Keratinocyte (primary cell): ENCODE measurements at regions not wholly inside any gene's neighbourhood (a gene's known extent, or its start where the extent isn't known, plus 50 kb on each side); places are given as distances from the start of the nearest gene placed in this dataset.

ENCODE experiments used
- DNase-seq: peaks from one replicate; pipeline ENCODE4 v3.0.0-alpha.2; 2011; ENCODE audit warnings: low read depth, missing footprints, low spot score
- FAIRE-seq: peaks from 2 replicates; lab custom pipeline; 2011; peaks lifted over from hg19 to GRCh38; lab: Jason Lieb, UNC
- H2AFZ ChIP-seq: 2 replicates; pipeline ENCODE4 v1.6.0; 2012; ENCODE audit warnings: low read length, control low read depth, inconsistent platforms; ENCODE audit not compliant: control insufficient read depth
- H3K27ac ChIP-seq: 2 replicates; pipeline ENCODE4 v1.5.1; 2011; ENCODE audit warnings: low read length; ENCODE audit not compliant: control insufficient read depth, insufficient read depth
- H3K27me3 ChIP-seq: 3 replicates; pipeline ENCODE4 v1.6.0; 2011; ENCODE audit warnings: low read length; ENCODE audit not compliant: control insufficient read depth, insufficient read depth; ENCODE audit errors: extremely low read depth
- H3K36me3 ChIP-seq, 2 experiments: 2 replicates in 1 of 2; 3 replicates in 1 of 2; pipeline ENCODE4 v1.5.1; 2011; ENCODE audit warnings: low read length in 2 of 2, mild to moderate bottlenecking in 1 of 2; ENCODE audit not compliant: control insufficient read depth in 2 of 2, insufficient read depth in 2 of 2; ENCODE audit errors: extremely low read depth in 1 of 2
- H3K4me1 ChIP-seq: 3 replicates; pipeline ENCODE4 v1.5.1; 2011; ENCODE audit warnings: low read length; ENCODE audit not compliant: control insufficient read depth, insufficient read depth; ENCODE audit errors: extremely low read depth
- H3K4me2 ChIP-seq: 3 replicates; pipeline ENCODE4 v1.6.0; 2011; ENCODE audit warnings: low read depth, low read length; ENCODE audit not compliant: control insufficient read depth, insufficient read depth; ENCODE audit errors: extremely low read depth
- H3K4me3 ChIP-seq, 3 experiments: fragments of 200-600 bp in 1 of 3; sonication (generic) in 1 of 3; 2 replicates in 2 of 3; 3 replicates in 1 of 3; pipeline ENCODE4 v1.5.1; 2011 to 2016; ENCODE audit warnings: low read length in 3 of 3, mild to moderate bottlenecking in 3 of 3, control low read depth in 2 of 3, inconsistent platforms in 1 of 3, low read depth in 1 of 3, mixed read lengths in 1 of 3, mixed run types in 1 of 3, moderate library complexity in 1 of 3; ENCODE audit not compliant: control insufficient read depth in 2 of 3, insufficient read depth in 2 of 3; ENCODE audit errors: extremely low read depth in 1 of 3
- H3K79me2 ChIP-seq: 2 replicates; pipeline ENCODE4 v1.6.0; 2012; ENCODE audit warnings: low read length; ENCODE audit not compliant: control insufficient read depth, insufficient read depth
- H3K9ac ChIP-seq: 3 replicates; pipeline ENCODE4 v1.6.0; 2011; ENCODE audit warnings: low read length; ENCODE audit not compliant: control insufficient read depth, insufficient read depth; ENCODE audit errors: extremely low read depth
- H3K9me1 ChIP-seq: 3 replicates; pipeline ENCODE4 v1.6.0; 2011; ENCODE audit warnings: low read length; ENCODE audit not compliant: control insufficient read depth, insufficient read depth; ENCODE audit errors: extremely low read depth
- H3K9me3 ChIP-seq: 2 replicates; pipeline ENCODE4 v1.5.1; 2012; ENCODE audit warnings: low read depth, low read length; ENCODE audit not compliant: control insufficient read depth
- H4K20me1 ChIP-seq: 3 replicates; pipeline ENCODE4 v1.6.0; 2011; ENCODE audit warnings: low read length; ENCODE audit not compliant: control insufficient read depth, insufficient read depth; ENCODE audit errors: extremely low read depth
- EZH2 ChIP-seq: IDR thresholded peaks from one replicate; pipeline ENCODE4 v1.6.1; 2012; ENCODE audit warnings: inconsistent platforms, mild to moderate bottlenecking, low read length, moderate library complexity
- dilution Hi-C: fragments of 300-500 bp; cut with MboI; formaldehyde crosslinking; loops from one replicate; pipeline ENCODE4 v1.7.0; 2020; ENCODE audit warnings: low sequenced_read_pairs; ENCODE audit not compliant: extremely low pct_ligation_motif_present
- TF ChIP-seq, protein P1 (sequence below), 3 experiments: IDR thresholded peaks in 1 of 3; conservative IDR thresholded peaks in 1 of 3; optimal IDR thresholded peaks in 1 of 3; 2 replicates in 2 of 3; 3 replicates in 1 of 3; pipeline versions ENCODE3 to v1.5.1; 2011; ENCODE audit warnings: low read length in 3 of 3, mild to moderate bottlenecking in 3 of 3, moderate library complexity in 2 of 3, control low read depth in 1 of 3, inconsistent platforms in 1 of 3; ENCODE audit not compliant: insufficient read depth in 2 of 3; ENCODE audit errors: extremely low read depth in 1 of 3

DNA sequence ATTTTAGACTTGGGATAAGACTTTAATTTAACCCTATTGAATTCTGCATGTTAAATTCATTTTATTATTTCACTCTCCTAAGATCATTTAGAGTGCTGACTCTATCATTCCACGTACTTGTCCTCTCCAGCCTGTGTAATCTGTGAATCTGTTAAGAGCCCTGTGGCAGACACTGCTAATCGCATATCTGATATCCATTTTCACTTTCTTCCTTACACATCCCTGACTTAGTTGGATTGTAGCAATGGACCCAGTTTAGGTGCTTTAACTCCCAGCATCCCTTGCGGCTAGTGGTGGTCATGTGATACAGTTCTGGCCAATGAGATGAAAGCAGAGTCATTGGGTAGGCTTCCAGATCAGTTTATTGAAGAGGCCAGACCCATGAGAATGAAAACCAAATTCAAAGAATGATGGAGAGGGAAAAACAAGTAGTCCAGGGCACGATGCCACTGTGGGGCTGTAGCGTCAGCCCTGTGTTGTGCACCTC is 57.2 kb upstream of the SOX4 start:
- Histone ChIP-seq H3K9ac (no peak overlapping the region), H3K4me2 (no peak overlapping the region), H3K79me2 (no peaks in the 10 kb centered on the region), H4K20me1 (no peaks in the 10 kb centered on the region), H3K36me3 (no peaks in the 10 kb centered on the region), H3K27ac (no peak overlapping the region), H2AFZ (no peak overlapping the region), H3K9me3 (no peaks in the 10 kb centered on the region), H3K27me3 (no peaks in the 10 kb centered on the region), H3K9me1 (no peaks in the 10 kb centered on the region), H3K4me1 (no peaks in the 10 kb centered on the region), H3K4me3 (no peak overlapping the region)
- FAIRE-seq (no peak), DNase-seq (no peak)
- dilution Hi-C loops, result no loop called here
- TF ChIP-seq EZH2, result no peak
- TF ChIP-seq, protein P1, sequence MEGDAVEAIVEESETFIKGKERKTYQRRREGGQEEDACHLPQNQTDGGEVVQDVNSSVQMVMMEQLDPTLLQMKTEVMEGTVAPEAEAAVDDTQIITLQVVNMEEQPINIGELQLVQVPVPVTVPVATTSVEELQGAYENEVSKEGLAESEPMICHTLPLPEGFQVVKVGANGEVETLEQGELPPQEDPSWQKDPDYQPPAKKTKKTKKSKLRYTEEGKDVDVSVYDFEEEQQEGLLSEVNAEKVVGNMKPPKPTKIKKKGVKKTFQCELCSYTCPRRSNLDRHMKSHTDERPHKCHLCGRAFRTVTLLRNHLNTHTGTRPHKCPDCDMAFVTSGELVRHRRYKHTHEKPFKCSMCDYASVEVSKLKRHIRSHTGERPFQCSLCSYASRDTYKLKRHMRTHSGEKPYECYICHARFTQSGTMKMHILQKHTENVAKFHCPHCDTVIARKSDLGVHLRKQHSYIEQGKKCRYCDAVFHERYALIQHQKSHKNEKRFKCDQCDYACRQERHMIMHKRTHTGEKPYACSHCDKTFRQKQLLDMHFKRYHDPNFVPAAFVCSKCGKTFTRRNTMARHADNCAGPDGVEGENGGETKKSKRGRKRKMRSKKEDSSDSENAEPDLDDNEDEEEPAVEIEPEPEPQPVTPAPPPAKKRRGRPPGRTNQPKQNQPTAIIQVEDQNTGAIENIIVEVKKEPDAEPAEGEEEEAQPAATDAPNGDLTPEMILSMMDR (optimal IDR thresholded peaks at IDR 0.05 in 1 of 3, IDR thresholded peaks at IDR 0.05 in 1 of 3, conservative IDR thresholded peaks at IDR 0.05 in 1 of 3; ENCODE audit: extremely low read depth in 1 of 3, insufficient read depth in 2 of 3, low read length in 3 of 3), result no peak

DNA sequence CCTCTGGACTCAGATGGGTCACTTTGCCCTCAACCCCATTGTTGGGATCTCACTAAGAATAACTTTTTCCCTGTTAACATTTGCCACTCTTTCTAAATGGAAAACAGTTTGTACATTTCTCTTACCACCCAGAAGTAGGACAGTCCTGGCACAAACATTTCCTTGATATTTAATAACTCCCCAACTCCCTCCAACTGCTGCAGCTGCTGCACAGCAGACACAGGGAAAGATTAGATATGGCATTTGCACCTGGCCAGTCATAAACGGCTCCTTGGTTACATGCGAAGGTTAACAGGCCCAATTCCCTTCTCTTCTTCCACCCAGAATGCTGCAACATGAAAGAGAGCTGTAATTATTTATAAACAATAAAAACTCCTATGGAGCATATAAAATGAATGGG is 55.9 kb upstream of the SOX4 start:
- no peak for FAIRE-seq
- Histone ChIP-seq H4K20me1 (no peaks in the 10 kb centered on the region), H3K4me2 (no peak overlapping the region)

More for the DNA sequence above, 55.9 kb upstream of the SOX4 start:
- H3K9me1 ChIP-seq, result no peaks in the 10 kb centered on the region
- no peaks in the 10 kb centered on the region for H3K79me2 ChIP-seq
- H3K9ac ChIP-seq, result no peak overlapping the region
- dilution Hi-C loops, result no loop called here
- no peaks in the 10 kb centered on the region for H3K36me3 ChIP-seq
- H3K4me1 ChIP-seq, result no peaks in the 10 kb centered on the region
- no peak overlapping the region for H3K4me3 ChIP-seq
- H3K9me3 ChIP-seq, result no peaks in the 10 kb centered on the region
- H3K27ac ChIP-seq, result no peak overlapping the region
- TF ChIP-seq, protein P1 (optimal IDR thresholded peaks at IDR 0.05 in 1 of 3, IDR thresholded peaks at IDR 0.05 in 1 of 3, conservative IDR thresholded peaks at IDR 0.05 in 1 of 3; ENCODE audit: extremely low read depth in 1 of 3, insufficient read depth in 2 of 3, low read length in 3 of 3), result no peak
- TF ChIP-seq EZH2, result no peak
- no peak overlapping the region for H2AFZ ChIP-seq
- DNase-seq, result no peak
- H3K27me3 ChIP-seq, result no peaks in the 10 kb centered on the region
